GM12878 (cell line): ENCODE measurements at regions not wholly inside any gene's neighbourhood (a gene's known extent, or its start where the extent isn't known, plus 50 kb on each side); places are given as distances from the start of the nearest gene placed in this dataset.

Source experiments
- ATAC-seq: fragments of 200-7000 bp; cut with Tn5 transposase; 3 replicates; pipeline ENCODE4 v1.9.1; 2020; ENCODE audit warnings: mild to moderate bottlenecking, moderate library complexity
- BruUV-seq: library from RNA; stranded (reverse); fragments of 400-500 nt; replicated peaks from 2 replicates; lab custom pipeline; 2021; lab: Mats Ljungman, UMichigan
- CTCF ChIA-PET: fragments of 300-600 bp; sonication (Branson Sonifier 250); formaldehyde crosslinking; extraction: SDS; loops from one replicate; lab custom pipeline; 2021; ENCODE audit warnings: inconsistent platforms; lab: Yijun Ruan, JAX
- POLR2A ChIA-PET: fragments of 350-600 bp; formaldehyde crosslinking; extraction: SDS; loops from one replicate; lab custom pipeline; 2021; ENCODE audit warnings: inconsistent platforms; lab: Charles Lee
- RAD21 ChIA-PET: fragments of 300-600 bp; sonication (Branson Sonifier 250); formaldehyde crosslinking; loops from one replicate; lab custom pipeline; 2023; ENCODE audit warnings: antibody characterized with exemption; ENCODE audit not compliant: unreplicated experiment; lab: Charles Lee
- SMC1A ChIA-PET: fragments of 300-600 bp; sonication (Branson Sonifier 250); formaldehyde crosslinking; loops from one replicate; lab custom pipeline; 2023; ENCODE audit not compliant: unreplicated experiment, uncharacterized antibody; lab: Charles Lee
- DNase-seq: peaks from one replicate; pipeline ENCODE4 v3.0.0-alpha.2; 2011; ENCODE audit warnings: low read depth, low spot score
- FAIRE-seq: peaks from 3 replicates; lab custom pipeline; 2011; peaks lifted over from hg19 to GRCh38; lab: Jason Lieb, UNC
- H2AFZ ChIP-seq: 2 replicates; pipeline ENCODE4 v1.6.0; 2011; ENCODE audit warnings: low read depth, low read length, control low read depth; ENCODE audit not compliant: control insufficient read depth
- H3K27ac ChIP-seq: 2 replicates; pipeline ENCODE4 v1.5.1; 2011; ENCODE audit warnings: control low read depth; ENCODE audit not compliant: control insufficient read depth, insufficient read depth
- H3K27me3 ChIP-seq, 2 experiments: replicated peaks in 1 of 2; 2 replicates each; pipeline versions ENCODE4 v1.6.0 to v1.6.1; 2011; ENCODE audit warnings: low read length in 1 of 2; ENCODE audit not compliant: control insufficient read depth in 2 of 2, insufficient read depth in 2 of 2
- H3K36me3 ChIP-seq, 2 experiments: 2 replicates each; pipeline ENCODE4 v1.5.1; 2011; ENCODE audit warnings: low read length in 1 of 2; ENCODE audit not compliant: control insufficient read depth in 2 of 2, insufficient read depth in 2 of 2
- H3K4me1 ChIP-seq: 2 replicates; pipeline ENCODE4 v1.6.1; 2011; ENCODE audit warnings: mild to moderate bottlenecking, low read length, moderate library complexity, mixed read lengths; ENCODE audit not compliant: control insufficient read depth, insufficient read depth
- H3K4me2 ChIP-seq: 2 replicates; pipeline ENCODE4 v1.6.0; 2011; ENCODE audit warnings: control low read depth; ENCODE audit not compliant: control insufficient read depth, insufficient read depth
- H3K4me3 ChIP-seq: fragments of 200-600 bp; sonication (generic); 2 replicates; pipeline ENCODE4 v1.5.1; 2016
- H3K79me2 ChIP-seq: 2 replicates; pipeline ENCODE4 v1.6.0; 2011; ENCODE audit warnings: low read length; ENCODE audit not compliant: control insufficient read depth, insufficient read depth
- H3K9ac ChIP-seq: 2 replicates; pipeline ENCODE4 v1.8.0; 2011; ENCODE audit warnings: low read length, control low read depth, mixed read lengths; ENCODE audit not compliant: control insufficient read depth, insufficient read depth
- H3K9me3 ChIP-seq: replicated peaks from 3 replicates; pipeline ENCODE4 v1.5.1; 2011; ENCODE audit warnings: mild to moderate bottlenecking, low read length; ENCODE audit not compliant: control insufficient read depth, insufficient read depth
- H4K20me1 ChIP-seq: 2 replicates; pipeline ENCODE4 v1.6.0; 2011; ENCODE audit not compliant: control insufficient read depth, insufficient read depth
- CHD2 ChIP-seq: IDR thresholded peaks from 2 replicates; pipeline ENCODE4 v1.6.1; 2011; ENCODE audit warnings: low read depth, low read length, improper control_type of control experiment, borderline replicate concordance
- ELK1 ChIP-seq: IDR thresholded peaks from 2 replicates; pipeline ENCODE4 v1.6.1; 2012; ENCODE audit warnings: low read depth, low read length, improper control_type of control experiment
- FOXK2 ChIP-seq: fragments of 450-650 bp; IDR thresholded peaks from 2 replicates; pipeline ENCODE4 v1.6.1; 2017; ENCODE audit warnings: mild to moderate bottlenecking, moderate library complexity
- GATAD2B ChIP-seq: fragments of 450-650 bp; conservative IDR thresholded peaks from 2 replicates; pipeline ENCODE4 v1.6.1; 2017; ENCODE audit warnings: low read depth, mild to moderate bottlenecking, moderate library complexity
- HDAC2 ChIP-seq: fragments of 200-600 bp; sonication (generic); IDR thresholded peaks from 2 replicates; pipeline ENCODE4 v1.6.1; 2017
- IRF4 ChIP-seq: IDR thresholded peaks from 2 replicates; pipeline ENCODE4 v1.6.1; 2011; ENCODE audit warnings: low read depth, low read length
- KLF5 ChIP-seq: fragments of 450-650 bp; IDR thresholded peaks from 2 replicates; pipeline ENCODE4 v1.6.1; 2014; ENCODE audit warnings: mild to moderate bottlenecking; ENCODE audit not compliant: partially characterized antibody
- MXI1 ChIP-seq: fragments of 150-350 bp; IDR thresholded peaks from 2 replicates; pipeline ENCODE4 v1.6.1; 2011; ENCODE audit warnings: low read depth, mild to moderate bottlenecking, inconsistent platforms, low read length, improper control_type of control experiment
- PRDM15 ChIP-seq: fragments of 450-650 bp; formaldehyde crosslinking; IDR thresholded peaks from 2 replicates; pipeline ENCODE4 v1.4.0; 2020; ENCODE audit warnings: mild to moderate bottlenecking, moderate library complexity
- RAD21 ChIP-seq: IDR thresholded peaks from 2 replicates; pipeline ENCODE4 v1.6.1; 2011; ENCODE audit warnings: mild to moderate bottlenecking, low read depth, low read length, moderate library complexity; ENCODE audit not compliant: insufficient read depth
- RAD51 ChIP-seq: fragments of 450-650 bp; IDR thresholded peaks from 2 replicates; pipeline ENCODE4 v1.6.1; 2016; ENCODE audit warnings: moderate library complexity, mild to moderate bottlenecking, inconsistent platforms
- RBBP5 ChIP-seq: fragments of 200-600 bp; sonication (generic); conservative IDR thresholded peaks from 2 replicates; pipeline ENCODE4 v1.6.1; 2016
- RFX5 ChIP-seq: IDR thresholded peaks from 2 replicates; pipeline ENCODE4 v1.6.1; 2011; ENCODE audit warnings: low read depth, low read length, improper control_type of control experiment
- ZNF24 ChIP-seq: fragments of 450-650 bp; IDR thresholded peaks from 2 replicates; pipeline ENCODE4 v1.6.1; 2017; ENCODE audit warnings: antibody characterized with exemption, mild to moderate bottlenecking
- WGBS: methylation state at CpG from one replicate; pipeline ENCODE4 v1.1.6; 2016; ENCODE audit warnings: low lambda C conversion rate; ENCODE audit not compliant: insufficient replicate concordance, insufficient coverage; ENCODE audit errors: missing lambda C conversion rate; 5-methylcytosine and 5-hydroxymethylcytosine counted together
- in situ Hi-C: fragments of 300-500 bp; cut with MboI; formaldehyde crosslinking; loops from 9 replicates; pipeline ENCODE4 v1.14.3; 2018; ENCODE audit warnings: mixed read lengths
- intact Hi-C: fragments of 100-400 bp; cut with micrococcal nuclease; formaldehyde crosslinking; loops from one replicate; pipeline ENCODE4 v1.14.2; 2022; ENCODE audit not compliant: unreplicated experiment

- Histone ChIP-seq H3K36me3 (no peaks in the 10 kb centered on the region; a peak in 1 of 4 replicates), H3K79me2 (no peaks in the 10 kb centered on the region)
- TF ChIP-seq IRF4: no peak
- TF ChIP-seq RAD51: no peak
- no peak for TF ChIP-seq ZNF24
- no peak for TF ChIP-seq RAD21
- no peak for TF ChIP-seq CHD2
- TF ChIP-seq GATAD2B: no peak
- TF ChIP-seq FOXK2: no peak
- TF ChIP-seq HDAC2: no peak
- TF ChIP-seq, all 136 proteins: peak for 0
- POLR2A ChIA-PET: no interaction called here
- Histone ChIP-seq H3K27ac (no peak overlapping the region), H3K4me3 (no peak overlapping the region), H3K9ac (no peak overlapping the region), H3K4me1 (no peaks in the 10 kb centered on the region), H2AFZ (no peak overlapping the region), H4K20me1 (no peaks in the 10 kb centered on the region), H3K4me2 (no peak overlapping the region), H3K9me3 (no peaks in the 10 kb centered on the region; the same call in 2 of the 3 replicates), H3K27me3 (no peaks in the 10 kb centered on the region)
- in situ Hi-C loops: no loop called here
- DNase-seq (no peak), FAIRE-seq (no peak), ATAC-seq (no peak)
- RAD21 ChIA-PET: no interaction called here
- SMC1A ChIA-PET: interaction anchor here (0.5 to 2.2 kb wide), 6 partner anchors 12 to 573 kb away, joined by 3 to 9 read pairs (median 4); no protein-coding TSS in a partner anchor
- intact Hi-C loops: no loop called here
- no TSS peak for BruUV-seq
- CTCF ChIA-PET: interaction anchor here (0.6 to 1.4 kb wide), 4 partner anchors 10 to 174 kb away, joined by 3 read pairs; no protein-coding TSS in a partner anchor
These were observed 206.9 kb upstream of the SLC38A2 start for GRCh38 chr12:46579474-46579873.

- no TSS peak for BruUV-seq
- no peaks in the 10 kb centered on the region for H3K79me2 ChIP-seq
- ChIA-PET SMC1A (interaction anchor here (0.9 to 2.0 kb wide), 5 partner anchors 11 to 61 kb away, joined by 3 to 9 read pairs (median 4); no protein-coding TSS in a partner anchor), CTCF (interaction anchor here (1.0 to 1.4 kb wide), 2 partner anchors 11 to 19 kb away, joined by 3 read pairs; no protein-coding TSS in a partner anchor), RAD21 (no interaction called here), POLR2A (no interaction called here)
- intact Hi-C loops (no loop called here), in situ Hi-C loops (no loop called here)
- no peak overlapping the region for H2AFZ ChIP-seq
- no peak overlapping the region for H3K27ac ChIP-seq
- H3K27me3 ChIP-seq: no peaks in the 10 kb centered on the region
- ATAC-seq (no peak), DNase-seq (no peak), FAIRE-seq (no peak)
- H4K20me1 ChIP-seq: no peaks in the 10 kb centered on the region
- no peaks in the 10 kb centered on the region for H3K4me1 ChIP-seq
- no peak overlapping the region for H3K4me3 ChIP-seq
- WGBS: 62% methylated on average over 4 of the region's 4 CpGs
- no peak overlapping the region for H3K9ac ChIP-seq
- H3K36me3 ChIP-seq: no peaks in the 10 kb centered on the region; a peak in 1 of 4 replicates
- H3K4me2 ChIP-seq: no peak overlapping the region
- no peaks in the 10 kb centered on the region for H3K9me3 ChIP-seq
- TF ChIP-seq ELK1: no peak
- TF ChIP-seq MXI1: no peak
- no peak for TF ChIP-seq RFX5
- TF ChIP-seq KLF5: no peak
- no peak for TF ChIP-seq RBBP5
- TF ChIP-seq PRDM15 (CRISPR knock-in tag): no peak
These were observed 205.8 kb upstream of the SLC38A2 start for GRCh38 chr12:46578190-46578982.
